SK-N-SH (cell line): ENCODE measurements at regions not wholly inside any gene's neighbourhood (a gene's known extent, or its start where the extent isn't known, plus 50 kb on each side); places are given as distances from the start of the nearest gene placed in this dataset.

ENCODE experiments used
- CTCF ChIA-PET: fragments of 300-600, 350-600 bp; formaldehyde crosslinking; extraction: SDS; loops from one replicate; lab custom pipeline; 2021; lab: Yijun Ruan, JAX
- POLR2A ChIA-PET: fragments of 350-600 bp; sonication (Branson Sonifier 250); formaldehyde crosslinking; extraction: SDS; loops from one replicate; lab custom pipeline; 2020; ENCODE audit warnings: antibody characterized with exemption, inconsistent platforms; lab: Yijun Ruan, JAX
- DNase-seq: peaks from one replicate; pipeline ENCODE4 v3.0.0; 2012
- H2AFZ ChIP-seq: fragments of 200-600 bp; sonication (generic); 2 replicates; pipeline ENCODE4 v1.8.1; 2016; ENCODE audit warnings: antibody characterized with exemption, mild to moderate bottlenecking, low read depth
- H3F3A ChIP-seq: fragments of 200-600 bp; sonication (generic); replicated peaks from 2 replicates; pipeline ENCODE3; 2016; ENCODE audit warnings: antibody characterized with exemption, mild to moderate bottlenecking; ENCODE audit not compliant: insufficient read depth
- H3K27ac ChIP-seq, 2 experiments: fragments of 200-500 bp in 1 of 2; fragments of 200-600 bp in 1 of 2; sonication (Bioruptor generic) in 1 of 2; sonication (generic), shearing (Covaris generic) in 1 of 2; 2 replicates each; pipeline versions ENCODE4 v1.5.1 to v1.6.1; 2014 to 2016; ENCODE audit warnings: low read depth in 2 of 2, inconsistent platforms in 1 of 2, low read length in 1 of 2, mild to moderate bottlenecking in 1 of 2, mixed read lengths in 1 of 2
- H3K27me3 ChIP-seq: fragments of 200-600 bp; sonication (generic), shearing (Covaris generic); 2 replicates; pipeline ENCODE4 v1.6.1; 2016; ENCODE audit warnings: mixed run types; ENCODE audit not compliant: insufficient read depth
- H3K36me3 ChIP-seq, 2 experiments: fragments of 200-500 bp in 1 of 2; fragments of 200-600 bp in 1 of 2; sonication (Bioruptor generic) in 1 of 2; sonication (generic) in 1 of 2; replicated peaks in 1 of 2; 2 replicates each; pipeline versions ENCODE3 to v1.5.1; 2014 to 2016; ENCODE audit warnings: low read length in 1 of 2, mild to moderate bottlenecking in 1 of 2; ENCODE audit not compliant: insufficient read depth in 2 of 2, control insufficient read depth in 1 of 2
- H3K4me1 ChIP-seq, 2 experiments: fragments of 200-500 bp in 1 of 2; fragments of 200-600 bp in 1 of 2; sonication (Bioruptor generic) in 1 of 2; sonication (generic), shearing (Covaris generic) in 1 of 2; 2 replicates each; pipeline versions ENCODE4 v1.5.1 to v1.6.1; 2014 to 2016; ENCODE audit warnings: low read depth in 1 of 2, low read length in 1 of 2, mixed run types in 1 of 2; ENCODE audit not compliant: insufficient read depth in 2 of 2, control insufficient read depth in 1 of 2
- H3K4me2 ChIP-seq: fragments of 200-600 bp; sonication (generic), shearing (Covaris generic); 2 replicates; pipeline ENCODE4 v1.6.1; 2017; ENCODE audit warnings: mixed run types
- H3K4me3 ChIP-seq, 2 experiments: fragments of 200-500 bp in 1 of 2; fragments of 200-600 bp in 1 of 2; sonication (Bioruptor generic) in 1 of 2; sonication (generic), shearing (Covaris generic) in 1 of 2; 2 replicates each; pipeline versions ENCODE4 v1.5.1 to v1.8.1; 2014 to 2016; ENCODE audit warnings: low read depth in 2 of 2, inconsistent platforms in 1 of 2, low read length in 1 of 2, mild to moderate bottlenecking in 1 of 2, mixed read lengths in 1 of 2, moderate library complexity in 1 of 2
- H3K79me2 ChIP-seq: fragments of 200-600 bp; sonication (generic); 2 replicates; pipeline ENCODE4 v1.8.1; 2017; ENCODE audit warnings: mild to moderate bottlenecking; ENCODE audit not compliant: insufficient read depth
- H3K9ac ChIP-seq: fragments of 200-600 bp; sonication (generic); 2 replicates; pipeline ENCODE4 v1.6.1; 2017; ENCODE audit warnings: mixed run types
- H3K9me2 ChIP-seq: fragments of 200-600 bp; sonication (generic); 2 replicates; pipeline ENCODE4 v1.6.1; 2017; ENCODE audit warnings: mixed run types
- H3K9me3 ChIP-seq: fragments of 200-600 bp; sonication (generic); 2 replicates; pipeline ENCODE4 v1.6.1; 2017; ENCODE audit warnings: mixed run types, mild to moderate bottlenecking, moderate library complexity
- H4K20me1 ChIP-seq: fragments of 200-600 bp; sonication (generic); 2 replicates; pipeline ENCODE4 v1.6.1; 2017; ENCODE audit warnings: mild to moderate bottlenecking, mixed run types; ENCODE audit not compliant: insufficient read depth
- EP300 ChIP-seq, 2 experiments: IDR thresholded peaks; 2 replicates each; pipeline versions ENCODE4 v1.4.0 to v1.6.1; 2012; ENCODE audit warnings: borderline replicate concordance in 1 of 2, low read depth in 1 of 2, low read length in 1 of 2
- EZH2phosphoT487 ChIP-seq: fragments of 200-600 bp; sonication (generic); IDR thresholded peaks from 2 replicates; pipeline ENCODE4 v1.6.1; 2017; ENCODE audit warnings: low read depth, mixed run types, mild to moderate bottlenecking, antibody characterized with exemption, moderate library complexity, borderline replicate concordance
- GABPA ChIP-seq: IDR thresholded peaks from 2 replicates; pipeline ENCODE4 v1.4.0; 2012; ENCODE audit warnings: low read depth, mild to moderate bottlenecking
- GATA2 ChIP-seq: sonication (generic); formaldehyde crosslinking; IDR thresholded peaks from 2 replicates; pipeline ENCODE4 v1.5.0; 2020; ENCODE audit warnings: mild to moderate bottlenecking, missing genetic modification reagents
- NRF1 ChIP-seq: IDR thresholded peaks from 2 replicates; pipeline ENCODE4 v1.6.1; 2012; ENCODE audit warnings: low read depth, mild to moderate bottlenecking, low read length
- POLR2AphosphoS5 ChIP-seq: IDR thresholded peaks from 2 replicates; pipeline ENCODE4 v1.6.1; 2012; ENCODE audit warnings: low read depth, low read length
- RFX5 ChIP-seq: IDR thresholded peaks from 2 replicates; pipeline ENCODE4 v1.6.1; 2012; ENCODE audit warnings: mild to moderate bottlenecking, improper control_type of control experiment, low read length
- SIN3A ChIP-seq: IDR thresholded peaks from 2 replicates; pipeline ENCODE4 v1.6.1; 2012; ENCODE audit warnings: low read depth, mild to moderate bottlenecking, low read length, moderate library complexity, borderline replicate concordance
- SMC3 ChIP-seq: IDR thresholded peaks from 2 replicates; pipeline ENCODE4 v1.6.1; 2012; ENCODE audit warnings: low read depth, low read length, improper control_type of control experiment
- TCF12 ChIP-seq: IDR thresholded peaks from 2 replicates; pipeline ENCODE4 v1.4.0; 2012
- WGBS: methylation state at CpG from one replicate; pipeline ENCODE4 v1.1.6; 2017; ENCODE audit warnings: low lambda C conversion rate; 5-methylcytosine and 5-hydroxymethylcytosine counted together
- TF ChIP-seq, protein P1 (sequence below): fragments of 200-600 bp; sonication (generic); IDR thresholded peaks from 2 replicates; pipeline ENCODE4 v1.6.1; 2017; ENCODE audit warnings: antibody characterized with exemption, mild to moderate bottlenecking, moderate library complexity
- TF ChIP-seq, protein P2 (sequence below): IDR thresholded peaks from 2 replicates; pipeline ENCODE4; 2012
- TF ChIP-seq, protein P3 (sequence below): fragments of 150-350 bp; IDR thresholded peaks from 2 replicates; pipeline ENCODE4 v1.6.1; 2017; ENCODE audit warnings: antibody characterized with exemption, low read length, low read depth, borderline replicate concordance
- TF ChIP-seq, protein P4 (sequence below): IDR thresholded peaks from 2 replicates; pipeline ENCODE4 v1.4.0; 2012; ENCODE audit warnings: low read depth

DNA sequence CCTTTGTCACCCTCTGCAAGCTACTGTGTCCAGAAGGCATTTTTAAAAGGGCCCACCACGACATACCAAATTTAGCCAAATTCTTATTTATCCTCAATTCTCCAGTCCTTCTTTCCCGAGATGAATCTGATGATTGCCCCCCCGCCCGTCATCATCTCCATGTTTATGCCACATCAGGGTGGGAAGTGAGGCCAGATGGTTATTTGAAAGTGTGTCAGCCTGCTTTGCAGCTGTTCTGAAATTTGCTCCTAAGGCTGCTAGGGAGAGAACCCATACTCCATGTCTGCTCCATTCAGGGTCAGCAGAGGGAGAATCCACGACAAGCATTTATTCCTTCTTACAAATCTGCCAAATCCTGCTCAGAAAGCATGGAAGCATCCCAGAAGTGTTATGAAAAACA, 337.8 kb downstream of the ADAMTS20 start (continued):
- TF ChIP-seq, protein P1, sequence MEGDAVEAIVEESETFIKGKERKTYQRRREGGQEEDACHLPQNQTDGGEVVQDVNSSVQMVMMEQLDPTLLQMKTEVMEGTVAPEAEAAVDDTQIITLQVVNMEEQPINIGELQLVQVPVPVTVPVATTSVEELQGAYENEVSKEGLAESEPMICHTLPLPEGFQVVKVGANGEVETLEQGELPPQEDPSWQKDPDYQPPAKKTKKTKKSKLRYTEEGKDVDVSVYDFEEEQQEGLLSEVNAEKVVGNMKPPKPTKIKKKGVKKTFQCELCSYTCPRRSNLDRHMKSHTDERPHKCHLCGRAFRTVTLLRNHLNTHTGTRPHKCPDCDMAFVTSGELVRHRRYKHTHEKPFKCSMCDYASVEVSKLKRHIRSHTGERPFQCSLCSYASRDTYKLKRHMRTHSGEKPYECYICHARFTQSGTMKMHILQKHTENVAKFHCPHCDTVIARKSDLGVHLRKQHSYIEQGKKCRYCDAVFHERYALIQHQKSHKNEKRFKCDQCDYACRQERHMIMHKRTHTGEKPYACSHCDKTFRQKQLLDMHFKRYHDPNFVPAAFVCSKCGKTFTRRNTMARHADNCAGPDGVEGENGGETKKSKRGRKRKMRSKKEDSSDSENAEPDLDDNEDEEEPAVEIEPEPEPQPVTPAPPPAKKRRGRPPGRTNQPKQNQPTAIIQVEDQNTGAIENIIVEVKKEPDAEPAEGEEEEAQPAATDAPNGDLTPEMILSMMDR = no peak
- TF ChIP-seq EP300 (IDR thresholded peaks at IDR 0.05; ENCODE audit: borderline replicate concordance in 1 of 2, low read depth in 1 of 2, low read length in 1 of 2) (no peak), NRF1 (no peak)
- TF ChIP-seq, protein P2, sequence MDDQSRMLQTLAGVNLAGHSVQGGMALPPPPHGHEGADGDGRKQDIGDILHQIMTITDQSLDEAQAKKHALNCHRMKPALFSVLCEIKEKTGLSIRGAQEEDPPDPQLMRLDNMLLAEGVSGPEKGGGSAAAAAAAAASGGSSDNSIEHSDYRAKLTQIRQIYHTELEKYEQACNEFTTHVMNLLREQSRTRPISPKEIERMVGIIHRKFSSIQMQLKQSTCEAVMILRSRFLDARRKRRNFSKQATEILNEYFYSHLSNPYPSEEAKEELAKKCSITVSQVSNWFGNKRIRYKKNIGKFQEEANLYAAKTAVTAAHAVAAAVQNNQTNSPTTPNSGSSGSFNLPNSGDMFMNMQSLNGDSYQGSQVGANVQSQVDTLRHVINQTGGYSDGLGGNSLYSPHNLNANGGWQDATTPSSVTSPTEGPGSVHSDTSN = no peak

DNA sequence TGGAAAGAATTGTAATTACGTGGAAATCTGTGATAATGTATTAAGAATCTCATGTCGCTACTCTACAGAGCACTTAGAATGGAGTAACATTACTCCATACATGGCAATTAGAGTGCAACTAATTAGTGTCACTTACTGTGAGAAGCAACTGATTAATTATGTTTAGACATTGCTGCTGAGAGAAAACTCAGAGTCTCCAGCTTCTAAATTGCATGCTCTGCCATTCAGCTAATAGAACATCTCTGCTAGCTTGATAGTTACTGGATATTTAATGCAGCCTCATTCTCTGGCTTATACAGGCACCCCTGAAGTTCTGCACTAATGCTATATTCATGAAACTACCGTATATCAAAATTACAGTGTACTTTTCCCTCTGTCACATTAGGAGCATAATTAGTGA, 338.4 kb downstream of the ADAMTS20 start:
- Histone ChIP-seq H3K9me2 (no peaks in the 10 kb centered on the region), H3K9ac (no peak overlapping the region), H3K9me3 (no peaks in the 10 kb centered on the region), H3K79me2 (no peaks in the 10 kb centered on the region), H3K4me1 (no peaks in the 10 kb centered on the region; a peak in 1 of 4 replicates), H3K27ac (no peak overlapping the region), H3K4me2 (no peak overlapping the region), H3F3A (no peaks in the 10 kb centered on the region), H4K20me1 (no peaks in the 10 kb centered on the region), H3K4me3 (no peak overlapping the region), H3K27me3 (no peaks in the 10 kb centered on the region), H2AFZ (no peak overlapping the region), H3K36me3 (no peaks in the 10 kb centered on the region)
- TF ChIP-seq, protein P3, sequence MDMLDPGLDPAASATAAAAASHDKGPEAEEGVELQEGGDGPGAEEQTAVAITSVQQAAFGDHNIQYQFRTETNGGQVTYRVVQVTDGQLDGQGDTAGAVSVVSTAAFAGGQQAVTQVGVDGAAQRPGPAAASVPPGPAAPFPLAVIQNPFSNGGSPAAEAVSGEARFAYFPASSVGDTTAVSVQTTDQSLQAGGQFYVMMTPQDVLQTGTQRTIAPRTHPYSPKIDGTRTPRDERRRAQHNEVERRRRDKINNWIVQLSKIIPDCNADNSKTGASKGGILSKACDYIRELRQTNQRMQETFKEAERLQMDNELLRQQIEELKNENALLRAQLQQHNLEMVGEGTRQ = no peak
- ChIA-PET CTCF (interaction anchor here (0.9 kb wide), 1 partner anchor 11 kb away, joined by 3 read pairs; no protein-coding TSS in a partner anchor), POLR2A (no interaction called here)
- WGBS = 42% methylated on average over 3 of the region's 3 CpGs
- DNase-seq = no peak

DNA sequence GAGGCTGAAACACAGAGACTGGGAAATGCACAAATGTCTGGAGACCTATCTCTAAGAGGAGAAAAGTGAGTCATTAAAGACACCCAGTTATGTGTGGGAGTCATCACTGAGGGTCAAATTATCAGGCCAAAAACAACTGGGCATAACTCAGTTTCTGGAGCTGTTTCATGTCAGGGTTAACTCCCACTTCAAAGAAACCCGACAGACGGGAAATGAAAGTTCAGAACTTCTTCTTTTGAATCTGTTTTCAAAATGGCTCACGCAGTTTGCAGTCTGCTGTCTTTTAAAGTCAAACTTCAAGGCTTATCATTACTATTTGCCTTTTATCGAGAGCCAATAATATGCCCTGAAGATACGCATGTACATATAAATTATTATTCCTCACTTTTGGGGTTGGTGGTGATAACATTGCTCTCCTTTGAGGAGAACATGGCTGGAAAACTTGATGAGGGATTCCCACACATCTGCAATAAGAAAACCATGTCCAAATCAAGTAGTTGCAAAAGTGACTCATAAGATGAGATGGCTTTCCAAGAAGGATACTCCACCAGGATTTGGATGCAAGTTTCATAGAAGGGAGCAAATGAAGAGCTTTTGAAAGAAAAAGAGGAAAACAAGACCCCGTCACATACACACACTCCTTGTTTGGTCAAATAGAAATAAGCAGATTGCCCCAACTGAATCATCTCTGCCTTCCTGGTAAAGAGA, 341.4 kb downstream of the ADAMTS20 start:
- Histone ChIP-seq H3K9me2 (no peaks in the 10 kb centered on the region), H2AFZ (0 out of 2 replicates have a peak overlapping the region, but pooled peaks have one; percentile 13), H3K27ac (no peak overlapping the region), H3K79me2 (no peaks in the 10 kb centered on the region), H3K4me1 (no peaks in the 10 kb centered on the region), H3K4me3 (no peak overlapping the region), H3K9ac (no peak overlapping the region), H3F3A (no peaks in the 10 kb centered on the region), H3K9me3 (no peaks in the 10 kb centered on the region), H3K4me2 (no peak overlapping the region), H3K27me3 (no peaks in the 10 kb centered on the region), H3K36me3 (no peaks in the 10 kb centered on the region), H4K20me1 (no peaks in the 10 kb centered on the region)
- ChIA-PET POLR2A (no interaction called here), CTCF (interaction anchor here (1.4 kb wide), 1 partner anchor 15 kb away, joined by 4 read pairs; no protein-coding TSS in a partner anchor)
- DNase-seq = no peak
- WGBS = 50% methylated on average over 6 of the region's 6 CpGs
- TF ChIP-seq EZH2phosphoT487 = no peak
- no peak for TF ChIP-seq TCF12
- TF ChIP-seq GABPA = no peak
- no peak for TF ChIP-seq GATA2 (CRISPR knock-in tag)
- TF ChIP-seq, protein P1 = no peak
- TF ChIP-seq SMC3 = no peak
- TF ChIP-seq POLR2AphosphoS5 = no peak
- TF ChIP-seq, protein P2 = no peak
- TF ChIP-seq NRF1 = no peak
- TF ChIP-seq, protein P4, sequence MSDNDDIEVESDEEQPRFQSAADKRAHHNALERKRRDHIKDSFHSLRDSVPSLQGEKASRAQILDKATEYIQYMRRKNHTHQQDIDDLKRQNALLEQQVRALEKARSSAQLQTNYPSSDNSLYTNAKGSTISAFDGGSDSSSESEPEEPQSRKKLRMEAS = no peak
- no peak for TF ChIP-seq RFX5
- TF ChIP-seq SIN3A = no peak
